GM10248 (cell line): ENCODE measurements at regions not wholly inside any gene's neighbourhood (a gene's known extent, or its start where the extent isn't known, plus 50 kb on each side); places are given as distances from the start of the nearest gene placed in this dataset.

Source experiments
- CTCF ChIA-PET: fragments of 300-600 bp; sonication (Branson Sonifier 250); formaldehyde crosslinking; extraction: SDS; loops from one replicate; lab custom pipeline; 2021; ENCODE audit warnings: antibody characterized with exemption; lab: Yijun Ruan, JAX
- POLR2A ChIA-PET: fragments of 350-650 bp; sonication (Branson Sonifier 250); formaldehyde crosslinking; extraction: SDS; loops from one replicate; lab custom pipeline; 2020; ENCODE audit warnings: antibody characterized with exemption; lab: Yijun Ruan, JAX
- DNase-seq: peaks from one replicate; pipeline ENCODE4 v3.0.0; 2012; ENCODE audit errors: extremely low spot score
- TF ChIP-seq, protein P1 (sequence below): IDR thresholded peaks from 2 replicates; pipeline ENCODE4 v1.5.1; 2012; ENCODE audit warnings: mild to moderate bottlenecking, low read depth; ENCODE audit errors: extremely low read depth, missing control alignments, control extremely low read depth

DNA sequence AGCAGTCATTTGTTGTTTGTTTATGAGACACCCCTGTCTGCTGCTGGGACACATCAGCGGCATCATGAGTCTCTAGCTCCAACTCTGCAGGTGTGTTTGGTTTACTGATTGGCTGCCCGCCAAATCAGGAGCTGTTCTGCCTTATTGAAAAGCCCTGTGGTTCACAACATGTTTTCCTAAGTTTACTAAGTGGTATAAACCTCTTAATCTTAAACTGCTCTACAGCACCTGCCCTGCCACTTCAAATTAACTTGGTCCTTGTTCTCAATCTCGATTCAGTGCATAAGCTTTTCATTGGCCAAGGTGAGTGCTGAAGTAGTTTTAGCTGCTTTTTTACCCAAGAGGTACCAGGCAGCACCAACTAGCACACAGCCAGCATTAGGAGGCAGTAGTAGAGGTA lies 77.8 kb upstream of the WDR72 start:
- DNase-seq: no peak
- ChIA-PET POLR2A (no interaction called here), CTCF (no interaction called here)
- TF ChIP-seq, protein P1, sequence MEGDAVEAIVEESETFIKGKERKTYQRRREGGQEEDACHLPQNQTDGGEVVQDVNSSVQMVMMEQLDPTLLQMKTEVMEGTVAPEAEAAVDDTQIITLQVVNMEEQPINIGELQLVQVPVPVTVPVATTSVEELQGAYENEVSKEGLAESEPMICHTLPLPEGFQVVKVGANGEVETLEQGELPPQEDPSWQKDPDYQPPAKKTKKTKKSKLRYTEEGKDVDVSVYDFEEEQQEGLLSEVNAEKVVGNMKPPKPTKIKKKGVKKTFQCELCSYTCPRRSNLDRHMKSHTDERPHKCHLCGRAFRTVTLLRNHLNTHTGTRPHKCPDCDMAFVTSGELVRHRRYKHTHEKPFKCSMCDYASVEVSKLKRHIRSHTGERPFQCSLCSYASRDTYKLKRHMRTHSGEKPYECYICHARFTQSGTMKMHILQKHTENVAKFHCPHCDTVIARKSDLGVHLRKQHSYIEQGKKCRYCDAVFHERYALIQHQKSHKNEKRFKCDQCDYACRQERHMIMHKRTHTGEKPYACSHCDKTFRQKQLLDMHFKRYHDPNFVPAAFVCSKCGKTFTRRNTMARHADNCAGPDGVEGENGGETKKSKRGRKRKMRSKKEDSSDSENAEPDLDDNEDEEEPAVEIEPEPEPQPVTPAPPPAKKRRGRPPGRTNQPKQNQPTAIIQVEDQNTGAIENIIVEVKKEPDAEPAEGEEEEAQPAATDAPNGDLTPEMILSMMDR: no peak

DNA sequence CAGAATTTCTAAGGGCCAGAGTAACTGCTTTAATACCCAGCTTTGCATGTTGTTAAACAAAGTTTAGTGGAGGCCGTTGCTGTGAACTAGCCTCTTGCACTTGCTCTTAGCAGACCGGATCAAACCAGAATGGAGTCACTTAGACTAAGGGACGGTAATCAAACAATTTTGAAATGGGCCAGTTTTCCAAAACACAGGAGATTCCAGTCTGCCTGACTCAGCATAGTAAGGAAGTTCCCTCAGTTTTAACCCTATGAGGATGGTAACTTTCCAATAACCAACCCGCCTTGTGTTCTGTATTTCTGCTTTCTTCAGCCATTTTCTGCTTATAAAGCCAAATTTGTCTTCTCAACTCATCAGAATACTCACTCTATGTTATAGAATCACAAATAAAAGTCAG lies 77.2 kb upstream of the WDR72 start:
- DNase-seq: no peak

GRCh38 chr15:53835309-53835708 lies 75.8 kb upstream of the WDR72 start:
- ChIA-PET CTCF (interaction anchor here (1.7 kb wide), 1 partner anchor 9 kb away, joined by 5 read pairs; no protein-coding TSS in a partner anchor), POLR2A (no interaction called here)
- TF ChIP-seq, protein P1: no peak
- no peak for DNase-seq

More for the DNA sequence above, 77.2 kb upstream of the WDR72 start:
- ChIA-PET POLR2A (no interaction called here), CTCF (interaction anchor here (1.7 kb wide), 1 partner anchor 8 kb away, joined by 5 read pairs; no protein-coding TSS in a partner anchor)
- TF ChIP-seq, protein P1: no peak

GRCh38 chr15:53834214-53834613 lies 74.8 kb upstream of the WDR72 start:
- CTCF ChIA-PET: no interaction called here
- POLR2A ChIA-PET: no interaction called here
- no peak for DNase-seq
- TF ChIP-seq, protein P1: no peak

GRCh38 chr15:53833134-53833624 lies 73.7 kb upstream of the WDR72 start:
- TF ChIP-seq, protein P1: no peak
- CTCF ChIA-PET: no interaction called here
- POLR2A ChIA-PET: no interaction called here
- no peak for DNase-seq

- ChIA-PET CTCF (interaction anchor here (1.1 to 1.5 kb wide), 2 partner anchors 12 to 20 kb away, joined by 3 to 4 read pairs; no protein-coding TSS in a partner anchor), POLR2A (no interaction called here)
- TF ChIP-seq, protein P1: no peak
- DNase-seq: no peak
These were observed 72.7 kb upstream of the WDR72 start for GRCh38 chr15:53831907-53832770.
